GM10266 (cell line): ENCODE measurements at regions not wholly inside any gene's neighbourhood (a gene's known extent, or its start where the extent isn't known, plus 50 kb on each side); places are given as distances from the start of the nearest gene placed in this dataset.
A peak's percentile ranks its signal among the peaks of the same experiment; 100 is the strongest.

Source experiments
- DNase-seq: peaks from one replicate; pipeline ENCODE4 v3.0.0; 2012; ENCODE audit errors: extremely low spot score
- TF ChIP-seq, protein P1 (sequence below): IDR thresholded peaks from 2 replicates; pipeline ENCODE4 v1.5.1; 2012; ENCODE audit warnings: mild to moderate bottlenecking, low read depth; ENCODE audit not compliant: control insufficient read depth, insufficient read depth; ENCODE audit errors: missing control alignments

DNA sequence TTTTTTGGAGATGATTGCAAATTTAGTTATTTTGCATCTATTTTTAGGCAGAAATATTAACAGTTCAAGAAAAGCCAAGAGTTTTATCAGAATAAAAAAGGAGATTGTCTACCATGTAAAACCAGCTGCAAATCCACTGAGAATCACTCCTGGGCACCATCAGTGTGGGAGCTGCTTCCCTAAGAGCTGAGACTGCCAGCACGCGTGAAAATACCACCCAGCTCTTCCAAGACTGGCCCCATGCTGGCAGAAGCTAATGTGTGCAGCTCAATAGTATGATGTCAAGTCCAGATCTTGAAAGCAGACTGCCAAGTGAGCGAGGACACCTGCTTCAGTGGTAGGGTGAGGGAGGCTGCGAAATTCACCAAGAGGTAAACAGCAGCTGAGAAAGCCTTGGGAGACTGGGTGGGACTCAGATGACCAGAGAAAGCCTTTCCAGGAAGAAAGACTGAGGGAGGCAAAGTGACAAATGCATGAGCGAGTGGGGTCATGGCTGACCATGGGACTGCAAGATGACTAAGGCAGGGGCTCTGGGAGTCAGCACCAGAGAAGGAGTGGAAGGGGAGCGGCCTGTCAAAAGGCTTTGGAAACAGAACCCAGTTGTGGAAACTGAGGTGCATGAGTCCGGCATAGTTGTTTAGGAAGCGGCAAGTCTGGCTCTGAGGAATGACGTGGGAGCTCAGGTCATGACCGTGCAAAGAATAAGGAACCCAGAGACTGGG, 200.9 kb downstream of the GADD45G start:
- no peak for DNase-seq
- TF ChIP-seq, protein P1, sequence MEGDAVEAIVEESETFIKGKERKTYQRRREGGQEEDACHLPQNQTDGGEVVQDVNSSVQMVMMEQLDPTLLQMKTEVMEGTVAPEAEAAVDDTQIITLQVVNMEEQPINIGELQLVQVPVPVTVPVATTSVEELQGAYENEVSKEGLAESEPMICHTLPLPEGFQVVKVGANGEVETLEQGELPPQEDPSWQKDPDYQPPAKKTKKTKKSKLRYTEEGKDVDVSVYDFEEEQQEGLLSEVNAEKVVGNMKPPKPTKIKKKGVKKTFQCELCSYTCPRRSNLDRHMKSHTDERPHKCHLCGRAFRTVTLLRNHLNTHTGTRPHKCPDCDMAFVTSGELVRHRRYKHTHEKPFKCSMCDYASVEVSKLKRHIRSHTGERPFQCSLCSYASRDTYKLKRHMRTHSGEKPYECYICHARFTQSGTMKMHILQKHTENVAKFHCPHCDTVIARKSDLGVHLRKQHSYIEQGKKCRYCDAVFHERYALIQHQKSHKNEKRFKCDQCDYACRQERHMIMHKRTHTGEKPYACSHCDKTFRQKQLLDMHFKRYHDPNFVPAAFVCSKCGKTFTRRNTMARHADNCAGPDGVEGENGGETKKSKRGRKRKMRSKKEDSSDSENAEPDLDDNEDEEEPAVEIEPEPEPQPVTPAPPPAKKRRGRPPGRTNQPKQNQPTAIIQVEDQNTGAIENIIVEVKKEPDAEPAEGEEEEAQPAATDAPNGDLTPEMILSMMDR, result no peak

GRCh38 chr9:89806371-89807100, 201.7 kb downstream of the GADD45G start:
- DNase-seq, result no peak
- TF ChIP-seq, protein P1, result no peak

GRCh38 chr9:89807101-89807395, 202.2 kb downstream of the GADD45G start:
- DNase-seq, result no peak
- TF ChIP-seq, protein P1, result no peak

GRCh38 chr9:89807682-89808075, 202.9 kb downstream of the GADD45G start:
- TF ChIP-seq, protein P1, result no peak
- DNase-seq, result no peak

DNA sequence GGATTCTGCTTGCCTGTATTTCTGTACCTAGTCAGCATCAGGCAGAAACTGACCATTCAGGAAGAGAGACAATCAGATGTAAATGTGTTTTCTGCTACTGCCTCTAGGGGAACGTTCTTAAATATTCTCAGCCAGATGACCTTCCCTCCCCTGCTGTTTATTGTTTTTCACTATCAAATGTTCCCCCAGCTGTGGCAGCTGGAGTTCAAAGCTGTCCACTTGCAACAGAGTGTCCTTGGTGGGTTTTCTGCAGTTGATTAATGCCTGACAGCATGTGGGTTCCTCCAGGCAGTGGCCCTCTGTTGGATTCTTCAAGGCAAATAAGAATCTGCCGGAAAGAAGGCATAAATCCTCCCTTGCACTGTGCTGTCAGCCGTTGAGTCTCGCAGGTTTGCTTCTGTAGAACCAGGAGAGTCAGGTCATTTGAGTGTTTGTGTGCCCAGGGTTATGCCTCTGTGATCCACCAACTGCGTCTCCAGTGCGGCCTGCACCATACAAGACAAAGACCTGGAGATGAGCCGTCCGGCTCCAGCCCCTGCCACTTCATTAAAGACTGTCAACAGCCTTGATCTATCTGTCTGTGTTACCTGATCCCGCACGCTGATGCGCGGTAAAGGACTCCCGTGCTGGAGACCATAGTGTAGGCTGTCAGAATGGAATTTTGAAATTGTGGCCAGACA, 203.4 kb downstream of the GADD45G start:
- DNase-seq, result peak; percentile 24
- TF ChIP-seq, protein P1, result no peak

DNA sequence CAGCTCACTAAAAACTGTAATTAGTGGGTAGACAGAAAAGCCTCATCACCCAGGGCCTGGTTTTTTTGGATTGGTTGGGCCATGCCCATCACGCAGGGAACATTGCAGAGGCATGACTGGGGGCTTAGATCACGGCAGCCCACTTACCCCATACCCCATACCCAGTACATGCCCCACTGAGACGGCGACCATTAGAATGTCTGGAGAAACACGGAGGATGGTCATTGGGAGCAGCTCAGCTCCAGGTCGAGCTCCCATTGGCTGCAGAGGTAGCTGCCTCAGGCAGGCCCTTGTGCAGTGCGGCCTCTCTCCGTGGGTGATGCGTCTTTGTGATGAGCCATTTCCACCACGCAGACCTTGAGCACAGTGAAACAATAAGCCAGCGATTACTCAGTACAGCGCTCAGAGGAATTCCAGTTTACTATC, 204.0 kb downstream of the GADD45G start:
- TF ChIP-seq, protein P1, result no peak

DNA sequence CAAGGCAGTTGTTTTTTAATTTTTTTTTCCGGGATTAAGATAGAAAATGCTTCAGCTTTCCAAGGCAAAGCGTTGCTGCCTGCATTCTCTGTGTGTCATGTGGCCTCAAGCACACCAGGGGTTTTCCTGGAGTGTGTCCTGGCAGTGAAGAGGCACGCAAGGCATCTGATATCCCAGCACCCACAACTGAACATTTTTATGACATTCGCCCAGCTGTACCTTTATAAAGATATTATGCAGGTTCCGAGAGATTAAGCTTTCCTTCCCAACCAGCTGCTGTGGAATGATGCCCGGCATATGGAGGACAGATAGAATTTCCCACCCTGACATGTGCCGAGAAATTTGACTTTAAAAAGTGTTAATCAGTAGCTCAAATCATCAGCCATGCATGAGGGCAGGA, 205.6 kb downstream of the GADD45G start:
- TF ChIP-seq, protein P1, result no peak

More for the DNA sequence above, 204.0 kb downstream of the GADD45G start:
- DNase-seq, result no peak

More for the DNA sequence above, 205.6 kb downstream of the GADD45G start:
- DNase-seq, result no peak
